ENCODE measurements at regions not wholly inside any gene's neighbourhood (a gene's known extent, or its start where the extent isn't known, plus 50 kb on each side); places are given as distances from the start of the nearest gene placed in this dataset.
A peak's percentile ranks its signal among the peaks of the same experiment; 100 is the strongest.

DNA sequence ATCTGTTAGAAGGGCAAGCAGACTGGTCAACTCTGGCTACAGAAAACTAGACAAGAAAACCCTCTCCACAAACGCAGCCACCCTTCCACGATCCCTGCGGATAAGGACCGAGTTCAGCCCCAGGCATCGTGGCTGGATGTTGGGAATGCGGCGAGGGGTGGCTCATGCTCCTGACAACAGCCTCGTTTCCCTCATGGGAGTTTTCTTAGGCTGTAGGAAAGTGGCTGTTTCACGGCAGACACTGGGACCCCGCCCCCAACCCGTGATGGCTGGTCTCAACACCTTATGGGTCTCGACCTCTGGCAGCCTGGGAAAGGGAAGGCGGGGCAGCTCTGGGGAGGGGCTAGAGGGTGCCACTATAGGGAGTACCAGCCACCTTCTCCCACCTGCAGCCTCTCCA lies 123.3 kb downstream of the RFLNA start:
- no peak for TF ChIP-seq CTCF (IDR thresholded peaks at IDR 0.05; ENCODE audit: low read depth, low read length)
- Histone ChIP-seq H3K27ac (peak overlapping the region; percentile 28; the same call in 1 of the 2 replicates), H3K27me3 (ENCODE audit: insufficient read depth, low read depth, severe bottlenecking) (no peaks in the 10 kb centered on the region), H3K4me3 (ENCODE audit: low read depth, low read length) (no peak overlapping the region), H3K36me3 (peaks cover 70% of the 10 kb centered on the region), H3K9me3 (ENCODE audit: severe bottlenecking) (peaks cover 8% of the 10 kb centered on the region)
- DNase-seq: no peak

DNA sequence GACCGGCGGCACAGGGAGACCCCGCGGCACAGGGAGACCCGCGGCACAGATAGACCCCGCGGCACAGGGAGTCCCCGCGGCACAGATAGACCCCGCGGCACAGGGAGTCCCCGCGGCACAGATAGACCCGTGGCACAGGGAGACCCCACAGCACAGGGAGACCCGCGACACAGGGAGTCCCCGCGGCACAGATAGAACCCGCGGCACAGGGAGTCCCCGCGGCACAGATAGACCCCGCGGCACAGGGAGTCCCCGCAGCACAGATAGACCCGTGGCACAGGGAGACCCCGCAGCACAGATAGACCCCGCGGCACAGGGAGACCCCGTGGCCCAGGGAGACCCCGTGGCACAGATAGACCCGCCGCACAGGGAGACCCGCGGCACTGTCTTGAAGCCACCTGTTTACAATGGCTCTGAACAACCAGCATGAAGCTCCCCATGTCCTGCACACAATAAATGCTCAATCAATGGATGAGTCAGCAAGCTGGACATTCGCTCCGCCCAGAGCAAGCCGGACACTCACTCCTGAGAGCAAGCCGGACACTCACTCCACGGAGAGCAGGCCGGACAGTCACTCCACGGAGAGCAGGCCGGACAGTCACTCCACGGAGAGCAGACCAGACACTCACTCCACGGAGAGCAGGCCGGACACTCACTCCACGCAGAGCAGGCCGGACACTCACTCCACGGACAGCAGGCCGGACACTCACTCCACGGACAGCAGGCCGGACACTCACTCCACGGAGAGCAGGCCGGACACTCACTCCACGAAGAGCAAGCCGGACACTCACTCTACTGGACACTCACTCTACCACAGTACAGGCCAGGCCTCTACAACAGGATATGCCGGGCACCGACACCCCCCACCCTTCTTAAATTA lies 121.9 kb downstream of the RFLNA start:
- H3K4me3 ChIP-seq (ENCODE audit: low read depth, low read length): no peak overlapping the region
- H3K27ac ChIP-seq: no peak overlapping the region
- no peak for TF ChIP-seq CTCF (IDR thresholded peaks at IDR 0.05; ENCODE audit: low read depth, low read length)
- peaks cover 79% of the 10 kb centered on the region for H3K36me3 ChIP-seq
- no peak for DNase-seq
- H3K27me3 ChIP-seq (ENCODE audit: insufficient read depth, low read depth, severe bottlenecking): no peaks in the 10 kb centered on the region
- peaks cover 8% of the 10 kb centered on the region for H3K9me3 ChIP-seq (ENCODE audit: severe bottlenecking)

DNA sequence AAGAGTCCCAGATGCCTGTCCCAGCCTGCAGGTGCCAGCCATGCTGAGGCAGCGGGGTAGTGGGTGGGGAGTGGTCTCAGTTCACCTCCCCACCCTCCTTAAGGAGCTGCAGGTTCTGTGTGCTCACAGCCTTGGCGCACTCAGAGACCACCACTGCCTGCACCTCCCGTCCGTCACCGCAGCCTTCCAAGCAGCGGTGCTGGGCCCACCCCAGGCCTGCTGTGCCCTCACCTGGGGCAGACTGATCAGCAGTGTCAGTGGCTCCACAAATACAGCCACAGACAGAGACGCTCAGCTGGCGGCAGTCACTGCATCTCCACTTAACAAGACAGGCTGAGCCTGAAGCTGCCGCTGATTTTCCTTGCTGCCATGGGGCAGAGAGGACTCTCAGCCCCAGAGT lies 120.2 kb downstream of the RFLNA start:
- no peak for TF ChIP-seq CTCF (IDR thresholded peaks at IDR 0.05; ENCODE audit: low read depth, low read length)
- H3K36me3 ChIP-seq: peaks cover 67% of the 10 kb centered on the region
- H3K4me3 ChIP-seq (ENCODE audit: low read depth, low read length): no peak overlapping the region
- H3K27ac ChIP-seq: no peak overlapping the region; the same call in 1 of the 2 replicates
- H3K9me3 ChIP-seq (ENCODE audit: severe bottlenecking): peaks cover 8% of the 10 kb centered on the region
- DNase-seq: no peak
- H3K27me3 ChIP-seq (ENCODE audit: insufficient read depth, low read depth, severe bottlenecking): no peaks in the 10 kb centered on the region

GRCh38 chr12:124413915-124414314 lies 119.0 kb downstream of the RFLNA start:
- Histone ChIP-seq H3K4me3 (ENCODE audit: low read depth, low read length) (no peak overlapping the region), H3K9me3 (ENCODE audit: severe bottlenecking) (no peaks in the 10 kb centered on the region), H3K27me3 (ENCODE audit: insufficient read depth, low read depth, severe bottlenecking) (no peaks in the 10 kb centered on the region), H3K36me3 (peaks cover 63% of the 10 kb centered on the region), H3K27ac (0 out of 2 replicates have a peak overlapping the region, but pooled peaks have one; percentile 28)
- no peak for DNase-seq
- TF ChIP-seq CTCF (IDR thresholded peaks at IDR 0.05; ENCODE audit: low read depth, low read length): no peak

DNA sequence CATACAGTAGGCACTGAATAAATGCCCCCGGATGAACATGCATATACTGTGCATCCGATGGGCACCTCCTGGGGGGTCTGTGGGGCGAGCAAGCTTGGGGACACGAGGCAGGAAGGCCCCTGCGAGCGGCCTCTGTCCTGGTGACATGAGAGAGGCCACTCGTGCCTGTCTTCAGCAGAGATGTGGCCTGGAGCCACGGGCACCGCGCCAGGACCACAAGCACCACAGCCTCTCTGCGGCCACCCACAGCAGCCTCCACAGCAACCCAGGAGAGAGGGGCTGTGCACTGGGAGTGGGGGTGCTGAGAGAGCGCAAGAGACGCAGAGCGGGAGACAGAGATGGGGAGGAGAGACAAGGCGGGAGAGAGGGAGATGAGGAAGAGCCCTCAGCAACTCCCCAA lies 118.5 kb downstream of the RFLNA start:
- Histone ChIP-seq H3K9me3 (ENCODE audit: severe bottlenecking) (no peaks in the 10 kb centered on the region), H3K4me3 (ENCODE audit: low read depth, low read length) (no peak overlapping the region), H3K27ac (0 out of 2 replicates have a peak overlapping the region, but pooled peaks have one; percentile 20), H3K36me3 (peaks cover 63% of the 10 kb centered on the region), H3K27me3 (ENCODE audit: insufficient read depth, low read depth, severe bottlenecking) (no peaks in the 10 kb centered on the region)
- DNase-seq: no peak
- no peak for TF ChIP-seq CTCF (IDR thresholded peaks at IDR 0.05; ENCODE audit: low read depth, low read length)
